IPS-NIHi7 (cell line): ENCODE measurements at regions not wholly inside any gene's neighbourhood (a gene's known extent, or its start where the extent isn't known, plus 50 kb on each side); places are given as distances from the start of the nearest gene placed in this dataset.

Experiments used
- DNase-seq: peaks from one replicate; pipeline ENCODE4 v3.0.0; 2012; ENCODE audit warnings: mixed read lengths; ENCODE audit errors: extremely low spot score

DNA sequence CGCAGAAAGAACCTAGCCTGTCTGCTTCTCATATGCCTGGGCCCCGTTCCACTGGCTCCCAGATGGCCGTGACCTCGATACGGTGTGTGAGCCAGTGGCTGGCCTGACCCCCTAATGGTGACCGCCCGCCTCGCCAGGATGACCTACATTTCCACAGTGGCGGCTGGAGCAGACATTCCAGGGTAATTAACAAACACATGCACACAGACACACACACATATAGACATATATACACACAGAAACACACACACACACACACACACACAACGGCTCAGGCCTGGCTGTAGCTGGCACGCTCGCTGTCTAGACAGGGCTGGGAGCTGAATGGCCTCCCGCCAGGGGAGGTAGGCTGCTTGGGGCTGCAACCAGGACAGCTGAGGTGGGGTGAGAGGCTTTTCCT is 227.1 kb downstream of the ANKRD60 start:
- DNase-seq, result no peak

GRCh38 chr20:58000861-58001260 is 227.6 kb downstream of the ANKRD60 start:
- no peak for DNase-seq

GRCh38 chr20:57999465-58000111 is 228.9 kb downstream of the ANKRD60 start:
- peak; percentile 54 for DNase-seq

DNA sequence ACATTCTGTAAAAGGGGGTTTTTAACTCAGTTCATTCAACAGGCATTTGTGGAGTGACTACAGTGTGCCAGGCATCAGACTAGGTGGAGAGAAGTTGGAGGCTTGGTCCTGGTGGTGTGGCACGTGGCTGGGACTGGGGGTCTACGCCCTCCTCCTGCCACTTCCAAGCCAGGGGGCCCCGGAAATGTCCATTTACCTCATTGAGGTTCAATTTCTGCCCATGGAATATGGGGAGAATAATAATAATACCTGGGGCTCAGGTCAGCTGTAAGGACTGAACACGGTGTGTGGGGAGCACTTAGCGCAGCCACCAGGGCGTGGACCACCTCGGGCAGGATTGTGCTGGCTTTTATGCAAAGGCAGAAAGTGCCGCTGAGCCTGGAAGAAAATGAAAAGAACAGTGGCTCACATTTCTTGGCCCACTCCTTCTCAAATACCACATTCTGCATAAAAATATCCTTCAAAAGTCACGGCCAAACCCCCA is 229.4 kb downstream of the ANKRD60 start:
- peak; percentile 35 for DNase-seq

DNA sequence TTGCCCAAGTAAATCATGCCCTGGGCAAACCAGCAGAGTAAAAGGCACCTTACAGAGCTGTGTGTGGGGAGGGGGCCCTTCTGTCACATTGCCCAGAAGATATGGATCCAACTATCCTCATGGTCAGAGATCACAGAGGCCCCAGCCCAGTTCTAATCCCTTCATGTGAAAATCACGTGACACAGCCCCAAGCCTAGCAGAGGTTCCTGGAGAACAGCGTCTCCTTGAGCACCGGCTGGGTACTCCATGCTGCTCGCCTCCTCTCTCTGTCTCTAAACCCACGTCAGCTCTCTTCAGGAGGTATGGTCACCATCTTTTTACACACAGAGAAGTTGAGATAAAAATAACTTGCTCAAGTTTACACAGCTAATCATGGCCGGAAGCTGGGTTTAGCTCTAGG is 230.2 kb downstream of the ANKRD60 start:
- DNase-seq, result peak; percentile 30

DNA sequence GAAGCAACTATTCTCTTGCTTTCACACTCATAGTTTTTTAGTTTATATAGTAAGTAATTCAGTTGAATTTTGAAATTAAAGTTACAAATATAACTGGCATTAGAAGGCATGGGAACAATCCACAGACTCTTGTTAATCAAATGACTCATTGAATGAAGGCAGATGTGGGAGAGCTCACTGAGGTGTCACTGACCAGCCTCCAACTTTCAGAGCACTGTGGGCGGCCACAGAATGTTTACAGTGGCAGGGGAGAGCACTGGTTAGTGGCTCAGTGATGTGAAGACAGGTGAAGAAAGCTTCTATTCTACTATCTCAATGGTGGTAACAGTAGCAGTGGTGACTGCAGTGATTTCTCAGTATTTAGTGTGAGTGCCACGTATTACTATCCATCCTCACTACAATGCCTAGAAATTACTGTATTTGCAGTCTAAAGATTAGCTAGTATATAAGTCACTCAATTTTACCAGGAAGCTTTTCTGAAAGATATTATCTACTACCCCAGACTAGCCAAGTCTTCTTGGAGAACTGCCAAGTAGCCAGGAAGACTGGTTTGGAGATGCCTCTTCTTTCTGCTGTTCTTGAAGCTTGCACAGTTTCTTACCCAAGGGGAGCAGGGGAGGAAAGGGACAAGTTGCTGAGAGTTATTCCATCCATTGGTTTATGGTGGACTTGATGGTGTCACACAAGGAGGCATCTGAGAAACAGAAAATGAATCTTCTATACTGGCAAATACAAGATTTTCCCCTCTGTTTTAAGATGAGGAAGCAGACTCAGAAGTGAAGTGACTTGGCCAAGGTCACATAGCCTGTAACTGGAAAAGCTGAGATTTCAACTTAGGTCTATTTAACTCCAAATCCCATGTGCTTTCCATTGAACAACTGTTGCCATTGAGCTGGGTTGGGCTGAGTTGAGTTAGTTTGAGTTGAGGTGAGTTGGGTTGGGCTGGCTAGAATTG is 231.2 kb downstream of the ANKRD60 start:
- DNase-seq, result no peak

DNA sequence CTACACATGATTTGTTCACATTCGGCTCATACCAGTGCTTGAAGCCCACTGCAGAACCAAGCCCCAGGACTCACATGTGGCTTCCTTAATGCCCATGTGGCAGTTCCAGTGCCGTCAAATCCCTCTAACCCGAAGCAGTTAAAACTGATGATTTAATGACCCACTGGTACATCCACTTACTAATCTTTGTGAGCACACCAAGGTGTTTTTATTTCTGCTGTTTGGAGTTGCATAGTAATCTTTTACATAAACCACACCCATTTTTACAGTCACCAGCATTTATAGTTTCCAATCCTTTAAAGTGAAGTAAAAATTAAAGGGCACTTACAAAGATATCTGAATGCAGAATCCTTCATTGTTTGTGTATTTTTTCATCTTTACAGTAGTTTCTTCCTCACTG is 232.0 kb downstream of the ANKRD60 start:
- no peak for DNase-seq

DNA sequence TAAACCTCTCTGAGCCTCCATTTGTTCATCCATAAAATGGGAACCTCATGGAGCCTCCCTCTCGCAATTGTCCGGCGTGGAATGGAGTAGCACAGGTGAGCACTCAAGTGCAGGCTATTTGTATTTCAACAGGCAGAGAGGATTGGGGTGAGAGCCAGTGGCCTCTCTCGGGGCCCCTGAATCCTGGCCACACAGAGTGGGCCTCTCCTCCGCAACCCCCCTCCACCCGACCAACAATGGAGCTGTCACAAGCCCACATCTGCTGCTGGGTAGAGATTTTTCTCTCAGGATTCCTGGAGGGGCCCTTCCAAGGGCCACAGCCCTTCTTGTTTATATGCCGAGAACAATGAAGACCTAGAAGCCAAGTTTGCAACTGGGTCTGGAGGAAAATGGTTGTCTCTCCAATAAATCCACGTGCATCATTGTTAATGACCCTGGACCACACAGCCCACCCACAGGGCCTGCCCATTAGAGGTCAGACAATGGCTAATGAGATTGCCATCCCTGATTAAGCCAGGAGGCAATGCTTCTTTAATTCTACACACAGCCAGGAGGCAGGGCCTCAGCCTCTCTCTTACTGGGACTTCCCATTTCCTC is 233.0 kb downstream of the ANKRD60 start:
- DNase-seq, result no peak

DNA sequence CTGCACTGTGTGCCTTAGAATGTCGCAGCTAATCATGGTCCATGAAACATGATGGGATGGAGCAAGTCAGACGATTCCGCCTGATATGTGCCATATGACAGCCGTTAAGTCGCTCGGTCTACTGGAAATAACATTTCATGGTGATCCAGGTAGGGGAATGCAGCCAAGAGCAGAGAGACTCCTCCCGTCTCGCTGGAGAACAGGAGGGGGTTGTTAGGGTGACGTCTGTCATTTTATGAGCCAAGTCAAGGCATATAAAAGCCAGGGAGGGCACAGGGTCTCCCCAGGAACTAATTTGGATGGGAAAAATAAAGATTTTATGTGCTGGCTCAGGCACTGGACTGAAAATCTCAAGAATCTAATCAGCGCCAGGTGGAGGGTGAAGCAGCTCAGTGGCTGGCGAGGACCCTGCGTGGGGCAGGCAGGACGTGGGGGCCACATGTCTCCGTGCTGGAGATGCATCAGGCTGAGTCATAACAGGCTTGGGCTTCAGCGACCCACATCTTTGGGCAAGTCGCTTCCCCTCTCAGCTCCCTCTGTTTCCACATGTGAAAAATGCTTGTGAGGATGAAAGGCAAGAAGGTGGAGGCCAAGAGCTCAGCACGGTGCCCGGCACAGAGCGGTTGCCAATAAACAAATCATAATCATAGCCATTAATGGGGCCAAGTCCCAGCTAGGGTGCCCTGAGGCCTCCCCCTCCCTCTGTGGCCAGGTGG is 234.6 kb downstream of the ANKRD60 start:
- no peak for DNase-seq

- no peak for DNase-seq
These were observed 237.1 kb downstream of the ANKRD60 start for GRCh38 chr20:57991211-57991881.

- no peak for DNase-seq
These were observed 238.0 kb downstream of the ANKRD60 start for GRCh38 chr20:57990396-57990987.

GRCh38 chr20:57988828-57989227 is 239.6 kb downstream of the ANKRD60 start:
- no peak for DNase-seq

- no peak for DNase-seq
These were observed 240.0 kb downstream of the ANKRD60 start for GRCh38 chr20:57988422-57988821.

GRCh38 chr20:57987659-57988058 is 240.8 kb downstream of the ANKRD60 start:
- no peak for DNase-seq

- DNase-seq, result no peak
These were observed 241.8 kb downstream of the ANKRD60 start for GRCh38 chr20:57986666-57987065.

- no peak for DNase-seq
These were observed 243.2 kb downstream of the ANKRD60 start for GRCh38 chr20:57985278-57985677.

DNA sequence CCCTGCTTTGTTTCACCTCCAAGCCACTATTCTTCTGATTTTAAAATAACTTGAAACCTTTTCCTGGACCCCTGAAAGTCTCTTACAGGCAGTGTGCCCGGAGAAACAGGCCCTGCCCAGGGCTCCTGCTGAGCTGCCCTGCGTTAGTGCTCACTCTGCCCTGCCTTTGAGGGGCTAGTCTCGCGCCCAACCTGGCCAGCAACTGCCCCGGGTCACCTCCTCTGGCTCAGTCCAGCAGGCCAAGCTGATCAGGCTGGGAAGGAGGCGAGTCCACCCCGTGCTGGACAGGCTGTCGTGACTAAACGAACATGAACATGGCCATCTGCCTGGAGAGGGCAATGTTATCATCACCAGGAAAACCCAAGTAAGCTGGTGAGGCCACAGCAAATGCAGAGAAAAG is 245.4 kb downstream of the ANKRD60 start:
- no peak for DNase-seq

DNA sequence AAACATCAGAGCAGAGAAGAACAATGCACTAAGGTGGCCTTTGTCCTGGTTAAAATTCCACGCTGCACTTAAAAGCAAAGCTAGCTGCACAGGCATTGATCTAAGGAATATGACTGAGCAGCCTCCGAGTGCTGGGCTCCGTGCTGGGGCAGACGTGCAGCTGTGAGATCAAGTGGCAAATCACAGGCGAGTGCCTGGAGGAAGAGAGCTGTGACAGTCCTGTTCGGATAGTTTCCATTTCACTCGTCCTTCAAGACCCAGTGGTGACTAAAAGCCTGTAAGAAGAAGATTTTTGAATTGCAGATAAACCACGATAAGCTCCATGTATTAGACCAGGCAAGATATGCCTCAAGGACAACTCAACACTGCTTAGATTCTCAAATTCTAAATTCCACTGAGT is 247.9 kb downstream of the ANKRD60 start:
- DNase-seq, result no peak

- no peak for DNase-seq
These were observed 250.9 kb downstream of the ANKRD60 start for GRCh38 chr20:57977569-57977968.

DNA sequence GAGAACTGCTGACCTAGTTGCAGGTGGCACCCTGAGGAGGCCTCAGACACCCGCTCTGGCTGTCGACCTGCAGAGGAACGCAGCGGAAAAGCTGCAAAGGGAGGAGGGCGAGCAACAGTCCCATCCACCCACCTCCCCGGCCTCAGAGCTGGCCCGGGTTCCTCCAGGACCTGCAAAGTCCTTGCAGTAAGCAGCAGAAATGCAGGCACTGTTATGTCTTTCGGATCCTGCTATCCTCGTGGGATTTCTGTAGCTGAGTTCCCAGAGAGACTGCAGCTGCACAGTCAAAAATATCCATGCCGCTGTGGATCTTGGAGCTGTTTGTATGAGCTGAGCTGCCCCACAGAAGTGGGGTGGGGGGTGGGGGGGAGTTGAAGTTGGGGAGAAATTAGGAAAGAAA is 251.3 kb downstream of the ANKRD60 start:
- DNase-seq, result no peak

- DNase-seq, result no peak
These were observed 253.6 kb downstream of the ANKRD60 start for GRCh38 chr20:57974863-57975262.
